ENCODE measurements at regions not wholly inside any gene's neighbourhood (a gene's known extent, or its start where the extent isn't known, plus 50 kb on each side); places are given as distances from the start of the nearest gene placed in this dataset.

- Histone ChIP-seq H3K4me1 (no peaks in the 10 kb centered on the region), H3K27ac (no peak overlapping the region), H3K36me3 (ENCODE audit: control insufficient read depth, insufficient read depth, low read length) (no peaks in the 10 kb centered on the region), H3K4me2 (ENCODE audit: low read length) (no peak overlapping the region), H2AFZ (no peak overlapping the region), H3K9me3 (ENCODE audit: control insufficient read depth, low read length) (no peaks in the 10 kb centered on the region), H3K79me2 (no peaks in the 10 kb centered on the region), H3K9ac (no peak overlapping the region), H3K27me3 (ENCODE audit: control insufficient read depth, insufficient read depth, low read length) (no peaks in the 10 kb centered on the region), H3K4me3 (ENCODE audit: low read depth, low read length) (no peak overlapping the region)
- no peak for TF ChIP-seq CTCF (IDR thresholded peaks at IDR 0.05)
These were observed 184.6 kb downstream of the ARHGAP12 start for GRCh38 chr10:31744025-31744424.

DNA sequence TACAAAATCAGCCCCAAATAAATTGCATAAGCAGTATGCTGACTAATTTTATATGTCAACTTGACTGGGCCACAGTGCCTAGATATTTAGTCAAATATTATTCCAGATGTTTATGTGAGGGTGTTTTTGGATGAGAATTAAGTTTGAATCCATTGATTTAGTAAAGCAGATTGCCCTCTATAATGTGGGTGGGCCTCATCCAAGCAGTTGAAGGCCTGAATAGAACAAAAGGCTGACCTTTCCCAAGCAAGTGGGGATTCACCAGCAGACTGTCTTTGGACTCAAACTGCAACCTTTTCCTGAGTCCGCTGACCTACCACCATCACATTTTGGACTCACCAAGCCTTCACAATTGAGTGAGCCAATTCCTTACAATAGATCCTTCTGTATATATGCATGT lies 186.4 kb downstream of the ARHGAP12 start:
- Histone ChIP-seq H2AFZ (no peak overlapping the region), H3K4me3 (ENCODE audit: low read depth, low read length) (no peak overlapping the region), H3K79me2 (no peaks in the 10 kb centered on the region), H3K9me3 (ENCODE audit: control insufficient read depth, low read length) (no peaks in the 10 kb centered on the region), H3K9ac (no peak overlapping the region), H3K4me1 (no peaks in the 10 kb centered on the region), H3K27ac (no peak overlapping the region), H3K4me2 (ENCODE audit: low read length) (no peak overlapping the region), H3K36me3 (ENCODE audit: control insufficient read depth, insufficient read depth, low read length) (no peaks in the 10 kb centered on the region), H3K27me3 (ENCODE audit: control insufficient read depth, insufficient read depth, low read length) (no peaks in the 10 kb centered on the region)
- TF ChIP-seq CTCF (IDR thresholded peaks at IDR 0.05) = no peak

- TF ChIP-seq CTCF (IDR thresholded peaks at IDR 0.05) = no peak
- Histone ChIP-seq H3K9me3 (ENCODE audit: control insufficient read depth, low read length) (no peaks in the 10 kb centered on the region), H3K4me1 (no peaks in the 10 kb centered on the region), H3K4me2 (ENCODE audit: low read length) (no peak overlapping the region), H3K27me3 (ENCODE audit: control insufficient read depth, insufficient read depth, low read length) (no peaks in the 10 kb centered on the region), H3K27ac (no peak overlapping the region), H3K79me2 (no peaks in the 10 kb centered on the region), H3K36me3 (ENCODE audit: control insufficient read depth, insufficient read depth, low read length) (no peaks in the 10 kb centered on the region), H3K9ac (no peak overlapping the region), H2AFZ (no peak overlapping the region), H3K4me3 (ENCODE audit: low read depth, low read length) (no peak overlapping the region)
These were observed 187.2 kb downstream of the ARHGAP12 start for GRCh38 chr10:31741473-31741872.

DNA sequence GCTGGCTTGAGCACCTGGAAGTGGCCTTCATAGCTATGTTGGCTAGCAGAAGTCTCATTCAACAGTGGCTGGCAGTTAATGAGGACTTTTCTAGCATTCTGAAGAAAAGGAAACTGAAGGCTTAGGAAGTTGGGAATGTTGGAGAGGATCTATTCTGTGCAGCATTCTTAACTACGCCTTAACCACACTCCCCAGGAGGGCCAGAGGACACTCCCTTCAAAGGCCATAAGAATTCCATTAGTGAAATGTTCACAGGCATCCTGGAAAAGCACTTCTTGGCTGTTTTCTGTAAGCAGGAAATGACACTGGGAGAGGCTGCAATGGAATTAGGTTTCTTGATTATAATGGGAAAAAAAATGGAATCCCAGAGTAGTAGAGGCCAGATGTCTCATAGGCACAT lies 188.9 kb downstream of the ARHGAP12 start:
- H3K79me2 ChIP-seq = no peaks in the 10 kb centered on the region
- H3K9ac ChIP-seq = no peak overlapping the region
- H3K9me3 ChIP-seq (ENCODE audit: control insufficient read depth, low read length) = no peaks in the 10 kb centered on the region
- no peaks in the 10 kb centered on the region for H3K36me3 ChIP-seq (ENCODE audit: control insufficient read depth, insufficient read depth, low read length)
- no peak for TF ChIP-seq CTCF (IDR thresholded peaks at IDR 0.05)
- no peak overlapping the region for H2AFZ ChIP-seq
- no peaks in the 10 kb centered on the region for H3K4me1 ChIP-seq
- no peak overlapping the region for H3K4me2 ChIP-seq (ENCODE audit: low read length)
- H3K27me3 ChIP-seq (ENCODE audit: control insufficient read depth, insufficient read depth, low read length) = no peaks in the 10 kb centered on the region
- no peak overlapping the region for H3K4me3 ChIP-seq (ENCODE audit: low read depth, low read length)
- peak overlapping the region; percentile 19 for H3K27ac ChIP-seq

DNA sequence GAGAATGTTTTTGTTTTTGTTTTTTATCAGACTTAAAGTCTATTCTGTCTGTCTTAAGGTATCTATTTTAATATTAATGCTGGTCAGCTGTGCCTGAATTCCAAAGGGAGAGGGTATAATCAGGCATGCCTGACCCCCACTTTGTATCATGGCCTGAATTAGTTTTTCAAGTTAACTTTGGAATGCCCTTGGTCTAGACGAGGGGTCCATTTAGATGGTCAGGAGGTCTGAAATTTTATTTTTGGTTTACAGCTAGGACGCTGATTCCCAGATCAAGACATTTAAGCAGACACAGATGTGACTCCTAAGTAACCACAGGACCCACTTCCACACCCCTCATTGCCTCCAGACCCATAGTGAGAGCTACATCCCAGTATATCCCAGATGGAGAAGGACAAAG lies 189.5 kb downstream of the ARHGAP12 start:
- Histone ChIP-seq H3K4me1 (no peaks in the 10 kb centered on the region), H3K4me3 (ENCODE audit: low read depth, low read length) (no peak overlapping the region), H3K36me3 (ENCODE audit: control insufficient read depth, insufficient read depth, low read length) (no peaks in the 10 kb centered on the region), H3K4me2 (ENCODE audit: low read length) (no peak overlapping the region), H2AFZ (no peak overlapping the region), H3K9me3 (ENCODE audit: control insufficient read depth, low read length) (no peaks in the 10 kb centered on the region), H3K27ac (peak overlapping the region; percentile 19), H3K27me3 (ENCODE audit: control insufficient read depth, insufficient read depth, low read length) (no peaks in the 10 kb centered on the region), H3K9ac (no peak overlapping the region), H3K79me2 (no peaks in the 10 kb centered on the region)
- no peak for TF ChIP-seq CTCF (IDR thresholded peaks at IDR 0.05)
